ENCODE measurements at regions not wholly inside any gene's neighbourhood (a gene's known extent, or its start where the extent isn't known, plus 50 kb on each side); places are given as distances from the start of the nearest gene placed in this dataset.

- Histone ChIP-seq H3K27ac (ENCODE audit: low read depth in 2 of 2, low read length in 1 of 2) (no peak overlapping the region), H3K4me1 (ENCODE audit: control insufficient read depth in 1 of 2, insufficient read depth in 2 of 2, low read depth in 1 of 2, low read length in 1 of 2) (no peaks in the 10 kb centered on the region), H3K36me3 (replicated peaks in 1 of 2; ENCODE audit: control insufficient read depth in 1 of 2, insufficient read depth in 2 of 2, low read length in 1 of 2) (no peaks in the 10 kb centered on the region), H3K4me3 (ENCODE audit: low read depth in 2 of 2, low read length in 1 of 2) (no peak overlapping the region), H3K9me2 (no peaks in the 10 kb centered on the region), H2AFZ (ENCODE audit: low read depth) (no peak overlapping the region), H4K20me1 (ENCODE audit: insufficient read depth) (no peaks in the 10 kb centered on the region), H3F3A (replicated peaks; ENCODE audit: insufficient read depth) (no peaks in the 10 kb centered on the region), H3K9ac (no peak overlapping the region), H3K4me2 (no peak overlapping the region), H3K27me3 (ENCODE audit: insufficient read depth) (no peaks in the 10 kb centered on the region), H3K79me2 (ENCODE audit: insufficient read depth) (no peaks in the 10 kb centered on the region), H3K9me3 (no peaks in the 10 kb centered on the region)
- no peak for TF ChIP-seq REST (IDR thresholded peaks at IDR 0.05; ENCODE audit: low read depth, low read length)
- no peak for TF ChIP-seq RFX5 (IDR thresholded peaks at IDR 0.05; ENCODE audit: low read length)
- TF ChIP-seq MXI1 (IDR thresholded peaks at IDR 0.05; ENCODE audit: low read depth, low read length), result no peak
- no peak for TF ChIP-seq CTCF (IDR thresholded peaks at IDR 0.05)
- TF ChIP-seq PBX3 (IDR thresholded peaks at IDR 0.05), result no peak
- no peak for TF ChIP-seq USF2 (IDR thresholded peaks at IDR 0.05; ENCODE audit: borderline replicate concordance, low read depth, low read length)
- no peak for TF ChIP-seq TEAD4 (IDR thresholded peaks at IDR 0.05; ENCODE audit: borderline replicate concordance, insufficient read depth)
- no peak for TF ChIP-seq TCF12 (IDR thresholded peaks at IDR 0.05)
- no peak for TF ChIP-seq SIN3A (IDR thresholded peaks at IDR 0.05; ENCODE audit: borderline replicate concordance, low read depth, low read length)
- no peak for TF ChIP-seq RCOR1 (IDR thresholded peaks at IDR 0.05; ENCODE audit: low read length)
- no peak for TF ChIP-seq NRF1 (IDR thresholded peaks at IDR 0.05; ENCODE audit: low read depth, low read length)
- no peak for TF ChIP-seq GABPA (IDR thresholded peaks at IDR 0.05; ENCODE audit: low read depth)
- 56% methylated on average over 1 of the region's 1 CpG for WGBS (ENCODE audit: low lambda C conversion rate)
- CTCF ChIA-PET, result no interaction called here
- no peak for DNase-seq
- POLR2A ChIA-PET, result no interaction called here
Measured at GRCh38 chr2:185484602-185485001, 254.0 kb upstream of the FSIP2 start.
